GM19467 (cell line): ENCODE measurements at regions not wholly inside any gene's neighbourhood (a gene's known extent, or its start where the extent isn't known, plus 50 kb on each side); places are given as distances from the start of the nearest gene placed in this dataset.
A peak's percentile ranks its signal among the peaks of the same experiment; 100 is the strongest.
"Not testable (repeated sequence)": the region's sequence is repeated elsewhere in the genome, so short reads cannot be mapped to it uniquely, and the experiment has no call there.

Source experiments
- ATAC-seq: cut with Tn5 transposase; IDR thresholded peaks from one replicate; pipeline ENCODE4 v1.9.1; 2021; ENCODE audit warnings: mild to moderate bottlenecking, moderate library complexity; ENCODE audit not compliant: unreplicated experiment

GRCh38 chr4:18636001-18636585, 614.5 kb upstream of the LCORL start:
- no peak for ATAC-seq

GRCh38 chr4:18635531-18635930, 614.0 kb upstream of the LCORL start:
- no peak for ATAC-seq

- ATAC-seq: no peak
Observed at GRCh38 chr4:18631586-18631985, 610.0 kb upstream of the LCORL start.

DNA sequence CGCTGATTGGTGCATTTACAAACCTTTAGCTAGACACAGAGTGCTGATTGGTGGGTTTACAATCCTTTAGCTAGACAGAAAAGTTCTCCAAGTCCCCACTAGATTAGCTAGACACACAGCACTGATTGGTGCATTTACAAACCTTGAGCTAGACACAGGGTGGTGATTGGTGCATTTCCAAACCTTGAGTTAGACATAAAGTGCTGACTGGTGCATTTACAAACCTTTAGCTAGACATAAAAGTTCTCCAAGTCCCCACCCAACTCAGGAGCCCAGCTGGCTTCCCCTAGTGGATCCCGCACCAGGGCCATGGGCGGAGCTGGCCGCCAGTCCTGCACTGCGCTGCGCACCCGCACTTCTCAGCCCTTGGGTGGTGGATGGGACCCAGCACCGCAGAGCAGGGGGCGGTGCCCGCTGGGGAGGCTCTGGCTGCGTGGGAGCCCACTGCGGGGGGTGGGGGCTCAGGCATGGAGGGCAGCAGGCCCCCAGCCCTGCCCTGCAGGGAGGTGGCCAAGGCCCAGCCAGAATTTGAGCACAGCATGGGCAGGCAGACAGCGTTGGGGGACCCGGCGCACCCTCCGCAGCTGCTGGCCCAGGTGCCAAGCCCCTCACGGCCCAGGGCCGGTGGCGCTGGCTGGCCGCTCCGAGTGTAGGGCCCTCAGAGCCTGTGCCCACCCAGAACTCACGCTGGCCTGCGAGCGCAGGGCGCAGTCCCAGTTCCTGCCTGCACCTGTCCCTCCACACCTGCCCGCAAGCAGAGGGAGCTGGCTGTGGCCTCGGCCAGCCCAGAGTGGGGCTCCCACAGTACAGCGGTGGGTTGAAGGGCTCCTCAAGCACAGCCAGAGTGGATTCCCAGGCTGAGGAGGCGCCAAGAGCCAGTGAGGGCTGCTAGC, 608.9 kb upstream of the LCORL start:
- ATAC-seq: no peak

DNA sequence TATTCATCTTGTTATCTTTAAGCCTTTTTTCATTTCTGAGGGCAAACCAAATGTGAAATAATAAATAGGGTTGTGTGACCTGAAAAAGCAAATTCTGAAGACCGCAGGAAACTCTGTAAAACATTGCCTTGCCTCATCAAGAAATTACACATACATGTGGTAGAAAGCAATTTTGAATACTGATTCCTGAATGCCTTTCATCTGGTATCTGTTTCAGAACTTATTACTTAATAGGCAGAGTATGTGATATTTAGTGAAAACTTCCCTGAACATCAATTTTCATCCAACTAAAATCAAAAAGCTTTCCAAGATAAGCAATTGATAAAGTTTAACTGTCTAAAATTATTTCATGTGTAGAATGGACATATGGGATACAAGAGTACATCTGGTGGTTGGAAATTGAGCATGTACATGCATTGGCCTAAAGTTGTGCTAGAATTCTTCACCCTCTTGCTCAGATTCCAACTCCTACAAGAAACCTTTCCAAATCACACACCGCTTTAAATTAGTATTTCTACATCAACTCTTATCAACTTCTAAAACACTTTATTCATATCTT, 606.0 kb upstream of the LCORL start:
- no peak for ATAC-seq

DNA sequence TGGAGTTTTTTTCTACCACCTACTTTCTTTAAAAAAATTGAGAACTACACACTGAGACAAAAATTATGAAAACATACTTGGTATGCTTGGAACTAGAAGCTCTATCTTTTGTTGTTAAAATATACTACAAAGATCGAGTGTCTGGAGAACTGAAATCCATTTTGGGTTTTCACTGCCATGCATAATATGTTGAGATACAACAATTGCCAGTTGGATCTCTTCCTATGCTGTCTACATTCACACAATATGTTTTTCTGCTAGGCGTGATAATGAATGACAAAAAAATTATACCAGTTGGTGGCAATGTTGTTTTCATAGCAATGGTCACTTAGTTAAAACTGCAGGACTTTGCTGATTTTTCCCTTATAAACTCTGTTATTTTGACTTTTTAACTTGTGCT, 605.4 kb upstream of the LCORL start:
- ATAC-seq: no peak

GRCh38 chr4:18626366-18626765, 604.8 kb upstream of the LCORL start:
- ATAC-seq: no peak

GRCh38 chr4:18621186-18621585, 599.6 kb upstream of the LCORL start:
- no peak for ATAC-seq

DNA sequence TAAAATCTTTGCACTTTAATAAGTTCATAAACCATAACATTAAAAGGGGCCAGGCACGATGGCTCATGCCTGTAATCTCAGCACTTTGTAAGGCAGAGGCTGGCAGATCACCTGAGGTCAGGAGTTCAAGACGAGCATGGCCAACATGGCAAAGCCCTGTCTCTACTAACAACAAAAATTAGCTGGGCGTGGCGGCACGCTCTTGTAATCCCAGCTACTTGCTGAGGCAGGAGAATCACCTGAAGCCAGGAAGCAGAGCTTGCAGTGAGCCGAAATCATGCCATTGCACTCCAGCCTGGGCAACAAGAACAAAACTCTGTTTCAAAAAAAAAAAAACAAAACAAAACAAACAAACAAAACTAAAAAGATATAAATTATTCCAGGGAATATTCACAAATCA, 595.2 kb upstream of the LCORL start:
- no peak for ATAC-seq

GRCh38 chr4:18611026-18611425, 589.5 kb upstream of the LCORL start:
- ATAC-seq: no peak

GRCh38 chr4:18608908-18609533, 587.5 kb upstream of the LCORL start:
- ATAC-seq: no peak

GRCh38 chr4:18602610-18603009, 581.1 kb upstream of the LCORL start:
- not testable (repeated sequence) for ATAC-seq

GRCh38 chr4:18593297-18594002, 571.9 kb upstream of the LCORL start:
- ATAC-seq: peak; percentile 87

DNA sequence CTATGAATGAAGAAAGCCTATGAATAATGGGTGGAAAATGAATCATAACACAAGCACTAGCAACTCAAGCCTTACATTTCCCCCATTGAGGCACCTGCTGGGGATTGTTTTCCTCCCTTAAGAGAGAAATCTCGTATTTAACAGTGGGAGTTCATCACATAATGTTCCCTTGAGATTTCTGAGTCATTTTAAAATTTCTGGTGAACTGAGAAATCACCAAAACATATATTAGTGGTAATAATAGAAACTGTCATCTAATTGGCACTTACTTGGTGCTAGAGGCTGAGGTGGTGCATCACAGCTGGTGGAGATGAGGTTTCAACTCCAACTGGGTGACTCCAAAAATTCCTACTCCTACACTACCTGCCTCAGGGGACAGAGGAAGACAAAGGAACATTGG, 561.3 kb upstream of the LCORL start:
- no peak for ATAC-seq

GRCh38 chr4:18578307-18578706, 556.8 kb upstream of the LCORL start:
- ATAC-seq: no peak

GRCh38 chr4:18572481-18572880, 550.9 kb upstream of the LCORL start:
- ATAC-seq: no peak

GRCh38 chr4:18571301-18571761, 549.8 kb upstream of the LCORL start:
- no peak for ATAC-seq

DNA sequence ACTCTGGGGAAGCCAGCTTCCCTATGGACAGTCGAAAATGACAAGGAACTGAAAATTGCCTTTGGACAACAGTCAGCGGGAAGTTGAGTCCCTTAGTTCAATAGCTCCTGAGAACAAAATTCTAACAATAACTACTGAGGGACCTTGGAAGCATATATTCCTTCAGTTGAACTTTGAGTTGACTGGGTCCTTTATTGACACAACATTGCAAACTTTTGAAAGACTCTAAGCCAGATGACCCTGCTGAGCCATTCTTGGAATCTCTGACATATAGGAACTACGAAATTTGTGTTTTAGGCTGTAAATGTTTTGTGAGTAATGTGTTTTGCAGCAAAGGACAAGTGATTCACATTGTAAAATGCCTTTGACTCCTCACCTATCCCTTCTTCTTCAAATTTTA, 548.8 kb upstream of the LCORL start:
- ATAC-seq: no peak

DNA sequence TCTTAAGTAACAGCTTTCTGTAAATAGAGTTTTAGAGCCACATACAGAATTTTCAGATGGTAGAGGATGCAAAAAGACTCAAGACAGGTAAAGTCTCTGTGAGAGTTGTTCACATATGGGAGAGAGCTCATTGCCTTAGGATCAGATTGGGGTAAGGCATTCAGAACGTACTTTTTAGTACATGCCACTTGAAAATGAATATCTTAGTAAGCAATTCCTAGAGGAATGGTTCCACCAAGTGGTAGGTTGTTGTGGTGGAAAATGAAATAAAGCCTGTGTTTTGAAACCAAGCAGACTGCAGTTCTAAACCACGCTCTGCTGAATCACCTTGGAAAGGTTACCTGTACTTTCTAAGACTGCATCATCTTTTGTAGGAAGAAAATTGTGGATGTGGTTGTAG, 547.0 kb upstream of the LCORL start:
- no peak for ATAC-seq

GRCh38 chr4:18566970-18567799, 545.6 kb upstream of the LCORL start:
- ATAC-seq: no peak
